ENCODE measurements at regions not wholly inside any gene's neighbourhood (a gene's known extent, or its start where the extent isn't known, plus 50 kb on each side); places are given as distances from the start of the nearest gene placed in this dataset.

- ChIA-PET POLR2A (no interaction called here), CTCF (interaction anchor here (0.6 to 1.6 kb wide), 3 partner anchors 135 to 739 kb away, joined by 3 to 4 read pairs (median 3); no protein-coding TSS in a partner anchor)
Measured at GRCh38 chrX:20742106-20742505, 475.4 kb upstream of the RPS6KA3 start.

More at GRCh38 chrX:20742106-20742505, 475.4 kb upstream of the RPS6KA3 start:
- Histone ChIP-seq H3K36me3 (ENCODE audit: control insufficient read depth in 2 of 2, insufficient read depth in 1 of 2, low read length in 2 of 2) (no peaks in the 10 kb centered on the region), H3K4me3 (ENCODE audit: low read depth, low read length) (no peak overlapping the region), H3K9me3 (ENCODE audit: control insufficient read depth, insufficient read depth, low read depth, low read length) (no peaks in the 10 kb centered on the region), H3K4me1 (ENCODE audit: control insufficient read depth, insufficient read depth, low read length) (no peaks in the 10 kb centered on the region), H3K27ac (ENCODE audit: extremely low read depth, low read depth, low read length) (no peak overlapping the region)
- TF ChIP-seq, protein P1, sequence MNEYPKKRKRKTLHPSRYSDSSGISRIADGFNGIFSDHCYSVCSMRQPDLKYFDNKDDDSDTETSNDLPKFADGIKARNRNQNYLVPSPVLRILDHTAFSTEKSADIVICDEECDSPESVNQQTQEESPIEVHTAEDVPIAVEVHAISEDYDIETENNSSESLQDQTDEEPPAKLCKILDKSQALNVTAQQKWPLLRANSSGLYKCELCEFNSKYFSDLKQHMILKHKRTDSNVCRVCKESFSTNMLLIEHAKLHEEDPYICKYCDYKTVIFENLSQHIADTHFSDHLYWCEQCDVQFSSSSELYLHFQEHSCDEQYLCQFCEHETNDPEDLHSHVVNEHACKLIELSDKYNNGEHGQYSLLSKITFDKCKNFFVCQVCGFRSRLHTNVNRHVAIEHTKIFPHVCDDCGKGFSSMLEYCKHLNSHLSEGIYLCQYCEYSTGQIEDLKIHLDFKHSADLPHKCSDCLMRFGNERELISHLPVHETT (tag by site-specific recombination; IDR thresholded peaks at IDR 0.05): no peak
- TF ChIP-seq GFI1B (tag by site-specific recombination; IDR thresholded peaks at IDR 0.05) (no peak), HOXD13 (CRISPR knock-in tag; IDR thresholded peaks at IDR 0.05; ENCODE audit: borderline replicate concordance) (no peak), ZNF114 (tag by site-specific recombination; IDR thresholded peaks at IDR 0.05) (no peak), ZNF202 (tag by site-specific recombination; IDR thresholded peaks at IDR 0.05; ENCODE audit: borderline replicate concordance) (no peak), ZNF645 (tag by site-specific recombination; IDR thresholded peaks at IDR 0.05) (no peak), ZNF791 (tag by site-specific recombination; IDR thresholded peaks at IDR 0.05) (no peak)
- TF ChIP-seq, protein P2, sequence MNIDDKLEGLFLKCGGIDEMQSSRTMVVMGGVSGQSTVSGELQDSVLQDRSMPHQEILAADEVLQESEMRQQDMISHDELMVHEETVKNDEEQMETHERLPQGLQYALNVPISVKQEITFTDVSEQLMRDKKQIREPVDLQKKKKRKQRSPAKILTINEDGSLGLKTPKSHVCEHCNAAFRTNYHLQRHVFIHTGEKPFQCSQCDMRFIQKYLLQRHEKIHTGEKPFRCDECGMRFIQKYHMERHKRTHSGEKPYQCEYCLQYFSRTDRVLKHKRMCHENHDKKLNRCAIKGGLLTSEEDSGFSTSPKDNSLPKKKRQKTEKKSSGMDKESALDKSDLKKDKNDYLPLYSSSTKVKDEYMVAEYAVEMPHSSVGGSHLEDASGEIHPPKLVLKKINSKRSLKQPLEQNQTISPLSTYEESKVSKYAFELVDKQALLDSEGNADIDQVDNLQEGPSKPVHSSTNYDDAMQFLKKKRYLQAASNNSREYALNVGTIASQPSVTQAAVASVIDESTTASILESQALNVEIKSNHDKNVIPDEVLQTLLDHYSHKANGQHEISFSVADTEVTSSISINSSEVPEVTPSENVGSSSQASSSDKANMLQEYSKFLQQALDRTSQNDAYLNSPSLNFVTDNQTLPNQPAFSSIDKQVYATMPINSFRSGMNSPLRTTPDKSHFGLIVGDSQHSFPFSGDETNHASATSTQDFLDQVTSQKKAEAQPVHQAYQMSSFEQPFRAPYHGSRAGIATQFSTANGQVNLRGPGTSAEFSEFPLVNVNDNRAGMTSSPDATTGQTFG (tag by site-specific recombination; IDR thresholded peaks at IDR 0.05; ENCODE audit: borderline replicate concordance): no peak
- TF ChIP-seq, protein P3, sequence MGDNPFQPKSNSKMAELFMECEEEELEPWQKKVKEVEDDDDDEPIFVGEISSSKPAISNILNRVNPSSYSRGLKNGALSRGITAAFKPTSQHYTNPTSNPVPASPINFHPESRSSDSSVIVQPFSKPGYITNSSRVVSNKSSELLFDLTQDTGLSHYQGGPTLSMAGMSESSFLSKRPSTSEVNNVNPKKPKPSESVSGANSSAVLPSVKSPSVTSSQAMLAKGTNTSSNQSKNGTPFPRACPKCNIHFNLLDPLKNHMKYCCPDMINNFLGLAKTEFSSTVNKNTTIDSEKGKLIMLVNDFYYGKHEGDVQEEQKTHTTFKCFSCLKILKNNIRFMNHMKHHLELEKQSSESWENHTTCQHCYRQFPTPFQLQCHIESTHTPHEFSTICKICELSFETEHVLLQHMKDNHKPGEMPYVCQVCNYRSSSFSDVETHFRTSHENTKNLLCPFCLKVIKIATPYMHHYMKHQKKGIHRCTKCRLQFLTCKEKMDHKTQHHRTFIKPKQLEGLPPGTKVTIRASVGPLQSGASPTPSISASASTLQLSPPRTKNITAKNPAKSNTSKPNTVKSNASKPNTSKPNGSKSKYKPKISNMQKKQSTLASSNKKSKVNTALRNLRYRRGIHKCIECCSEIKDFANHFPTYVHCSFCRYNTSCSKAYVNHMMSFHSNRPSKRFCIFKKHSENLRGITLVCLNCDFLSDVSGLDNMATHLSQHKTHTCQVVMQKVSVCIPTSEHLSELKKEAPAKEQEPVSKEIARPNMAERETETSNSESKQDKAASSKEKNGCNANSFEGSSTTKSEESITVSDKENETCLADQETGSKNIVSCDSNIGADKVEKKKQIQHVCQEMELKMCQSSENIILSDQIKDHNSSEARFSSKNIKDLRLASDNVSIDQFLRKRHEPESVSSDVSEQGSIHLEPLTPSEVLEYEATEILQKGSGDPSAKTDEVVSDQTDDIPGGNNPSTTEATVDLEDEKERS (tag by site-specific recombination; IDR thresholded peaks at IDR 0.05): no peak
- TF ChIP-seq, protein P4, sequence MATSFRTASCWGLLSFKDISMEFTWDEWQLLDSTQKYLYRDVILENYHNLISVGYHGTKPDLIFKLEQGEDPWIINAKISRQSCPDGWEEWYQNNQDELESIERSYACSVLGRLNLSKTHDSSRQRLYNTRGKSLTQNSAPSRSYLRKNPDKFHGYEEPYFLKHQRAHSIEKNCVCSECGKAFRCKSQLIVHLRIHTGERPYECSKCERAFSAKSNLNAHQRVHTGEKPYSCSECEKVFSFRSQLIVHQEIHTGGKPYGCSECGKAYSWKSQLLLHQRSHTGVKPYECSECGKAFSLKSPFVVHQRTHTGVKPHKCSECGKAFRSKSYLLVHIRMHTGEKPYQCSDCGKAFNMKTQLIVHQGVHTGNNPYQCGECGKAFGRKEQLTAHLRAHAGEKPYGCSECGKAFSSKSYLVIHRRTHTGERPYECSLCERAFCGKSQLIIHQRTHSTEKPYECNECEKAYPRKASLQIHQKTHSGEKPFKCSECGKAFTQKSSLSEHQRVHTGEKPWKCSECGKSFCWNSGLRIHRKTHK (tag by site-specific recombination; IDR thresholded peaks at IDR 0.05): no peak
- TF ChIP-seq, protein P5, sequence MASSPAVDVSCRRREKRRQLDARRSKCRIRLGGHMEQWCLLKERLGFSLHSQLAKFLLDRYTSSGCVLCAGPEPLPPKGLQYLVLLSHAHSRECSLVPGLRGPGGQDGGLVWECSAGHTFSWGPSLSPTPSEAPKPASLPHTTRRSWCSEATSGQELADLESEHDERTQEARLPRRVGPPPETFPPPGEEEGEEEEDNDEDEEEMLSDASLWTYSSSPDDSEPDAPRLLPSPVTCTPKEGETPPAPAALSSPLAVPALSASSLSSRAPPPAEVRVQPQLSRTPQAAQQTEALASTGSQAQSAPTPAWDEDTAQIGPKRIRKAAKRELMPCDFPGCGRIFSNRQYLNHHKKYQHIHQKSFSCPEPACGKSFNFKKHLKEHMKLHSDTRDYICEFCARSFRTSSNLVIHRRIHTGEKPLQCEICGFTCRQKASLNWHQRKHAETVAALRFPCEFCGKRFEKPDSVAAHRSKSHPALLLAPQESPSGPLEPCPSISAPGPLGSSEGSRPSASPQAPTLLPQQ (tag by site-specific recombination; IDR thresholded peaks at IDR 0.05): no peak
